Iris pigment epithelial cell (primary cell): ENCODE measurements at regions not wholly inside any gene's neighbourhood (a gene's known extent, or its start where the extent isn't known, plus 50 kb on each side); places are given as distances from the start of the nearest gene placed in this dataset.

Experiments
- DNase-seq: peaks from one replicate; pipeline ENCODE4 v3.0.0-alpha.2; 2011; ENCODE audit warnings: low read depth

DNA sequence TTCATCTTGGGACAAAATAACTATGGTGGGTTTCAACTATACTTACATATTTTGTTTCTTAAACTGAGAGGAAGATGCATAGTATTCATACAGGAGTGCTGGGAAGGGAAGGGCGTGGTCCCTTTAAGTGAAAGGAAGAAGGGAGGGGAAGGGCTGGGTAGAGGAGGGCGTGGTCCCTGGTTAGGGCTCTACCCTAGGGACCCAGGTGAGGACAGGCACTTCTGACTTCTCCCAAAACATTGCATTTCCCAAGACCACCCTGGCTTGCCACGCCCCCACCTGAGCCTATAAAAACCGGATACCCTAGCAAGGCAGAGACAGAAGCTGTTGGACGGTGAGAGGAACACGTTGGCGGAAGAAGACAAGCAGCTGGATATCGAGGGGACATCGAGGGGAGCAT is 157.6 kb upstream of the PLXNA4 start:
- DNase-seq, result no peak

DNA sequence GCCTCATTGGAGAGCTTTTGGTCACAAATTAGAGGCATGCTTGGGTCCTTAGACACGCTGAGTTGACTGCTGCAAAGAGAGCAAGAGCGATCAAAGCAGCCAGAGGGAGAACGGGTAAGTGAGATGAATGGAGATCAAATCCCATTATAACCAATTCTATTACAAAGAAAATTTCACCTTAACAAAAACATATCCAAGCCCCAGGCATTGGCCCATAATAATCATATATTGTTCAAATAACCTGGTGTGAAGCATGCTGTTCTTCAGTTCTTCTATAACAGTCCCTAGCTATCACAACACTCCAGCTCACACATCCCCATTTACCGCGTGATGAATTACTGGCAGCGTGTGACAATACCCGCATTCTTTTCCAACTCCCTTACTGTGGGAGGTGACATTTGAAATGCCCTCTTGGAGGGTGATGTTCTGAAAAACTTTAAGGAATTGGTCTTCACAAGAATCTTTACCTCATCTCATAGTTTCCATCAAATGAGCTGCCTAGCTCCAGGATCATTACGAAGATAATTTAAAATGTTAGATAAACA is 156.1 kb upstream of the PLXNA4 start:
- DNase-seq, result no peak

DNA sequence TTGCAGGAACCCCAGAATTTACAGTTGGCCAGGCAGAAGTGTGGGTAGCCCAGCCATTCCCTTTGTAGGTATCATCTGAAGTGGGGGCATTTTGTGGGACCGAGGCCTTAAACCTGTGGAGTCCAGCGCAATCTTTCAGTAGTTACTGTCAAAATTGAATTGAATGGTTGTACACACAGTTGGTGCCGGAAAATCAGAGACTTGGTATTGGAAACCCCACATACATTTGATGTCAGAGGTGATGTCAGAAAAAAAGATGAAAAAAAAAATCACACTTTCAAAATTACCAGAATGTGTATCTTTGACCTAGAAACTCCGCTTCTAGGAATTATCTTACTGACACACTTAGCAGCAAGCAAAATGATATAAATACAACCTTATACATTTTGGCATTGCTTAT is 153.8 kb upstream of the PLXNA4 start:
- DNase-seq, result no peak

DNA sequence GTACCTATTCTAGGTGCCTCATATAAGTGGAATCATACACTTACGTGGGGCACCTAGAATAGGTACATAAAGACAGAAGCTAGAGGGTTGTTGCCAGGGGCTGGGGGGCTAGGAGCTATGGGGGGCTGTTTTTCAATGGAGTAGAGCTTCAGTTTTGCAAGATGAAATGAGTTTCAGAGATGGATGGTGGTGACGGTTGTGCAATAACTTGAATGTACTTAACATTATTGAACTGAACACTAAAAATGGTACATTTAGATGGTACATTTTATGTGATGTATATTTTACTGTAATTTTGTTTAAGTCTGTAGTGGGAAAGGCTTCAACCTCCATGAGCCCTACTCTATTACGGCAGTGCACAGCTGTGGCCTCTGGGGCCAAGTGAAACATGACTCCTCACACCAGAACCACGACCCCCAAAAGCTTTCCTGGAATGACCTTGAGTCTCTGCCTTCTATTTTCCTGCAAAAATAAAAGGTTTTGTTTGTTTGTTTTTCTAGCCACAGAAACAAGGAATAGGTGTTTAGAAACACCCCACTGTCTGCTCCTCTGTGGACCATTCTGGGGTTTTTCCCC is 147.3 kb upstream of the PLXNA4 start:
- peak; percentile 26 for DNase-seq

DNA sequence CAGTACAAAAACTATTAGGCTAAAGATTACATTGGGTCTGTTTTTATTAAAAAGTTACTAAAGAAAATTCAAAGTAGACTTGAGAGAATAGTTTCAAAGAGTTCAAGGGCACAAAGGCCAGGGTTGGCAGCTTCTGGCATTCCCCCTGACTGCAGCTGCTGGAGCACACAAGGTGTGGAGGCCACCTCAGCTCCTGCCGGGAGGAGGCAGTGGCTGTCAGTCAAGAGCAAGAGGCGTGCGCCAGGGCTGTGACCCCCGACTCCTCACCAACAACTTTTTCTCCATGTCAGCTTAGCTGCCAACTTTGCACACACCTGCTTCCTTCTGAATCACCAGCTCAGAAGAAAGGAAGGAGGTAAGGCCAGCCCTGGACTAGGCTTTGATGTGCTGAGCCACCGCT is 144.6 kb upstream of the PLXNA4 start:
- no peak for DNase-seq

DNA sequence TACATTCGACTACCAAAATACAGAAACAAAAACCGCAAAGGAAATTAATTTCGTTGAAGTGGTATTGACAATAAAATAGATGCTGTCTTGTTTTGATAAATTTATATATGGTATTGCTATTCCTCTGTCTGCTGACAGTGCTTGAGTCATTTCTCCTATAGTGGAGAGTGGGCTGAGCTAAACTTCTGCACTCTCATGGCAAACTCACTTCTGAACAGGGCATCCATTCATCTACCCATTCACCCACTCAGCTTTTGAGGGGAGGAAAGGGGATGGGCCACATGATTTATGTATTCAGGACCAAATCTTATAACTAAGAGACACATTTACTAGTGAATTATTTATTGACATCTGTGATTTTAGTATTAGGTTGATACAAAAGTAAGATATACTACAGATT is 137.6 kb upstream of the PLXNA4 start:
- no peak for DNase-seq

DNA sequence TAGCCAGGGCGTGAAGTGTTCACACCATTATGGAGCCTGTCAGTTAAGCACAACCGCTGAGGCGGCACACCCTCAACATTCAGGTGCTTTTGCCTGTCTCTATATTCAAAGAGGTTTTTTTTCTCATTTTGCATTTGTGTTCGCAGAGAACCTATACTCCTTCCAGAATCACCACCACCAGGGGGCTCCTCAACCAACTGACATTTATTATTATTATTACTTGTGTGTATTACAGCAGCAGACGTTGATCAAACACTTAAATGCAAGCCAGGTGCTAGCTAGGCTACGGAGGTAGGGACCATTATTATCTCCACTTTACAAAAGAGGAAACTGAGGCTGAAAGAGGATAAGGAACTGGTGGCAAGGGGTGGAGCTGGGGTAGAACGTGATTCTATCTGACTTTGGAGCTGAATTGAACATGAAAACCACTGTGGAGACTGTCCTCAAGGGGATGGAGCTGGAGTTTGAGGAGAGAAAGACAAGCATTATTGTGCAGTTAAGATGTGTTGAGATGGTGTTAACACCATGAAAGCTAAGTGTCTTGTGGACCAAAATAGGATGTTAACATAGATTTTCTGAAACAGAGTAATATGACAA is 133.8 kb upstream of the PLXNA4 start:
- DNase-seq, result peak; percentile 57

DNA sequence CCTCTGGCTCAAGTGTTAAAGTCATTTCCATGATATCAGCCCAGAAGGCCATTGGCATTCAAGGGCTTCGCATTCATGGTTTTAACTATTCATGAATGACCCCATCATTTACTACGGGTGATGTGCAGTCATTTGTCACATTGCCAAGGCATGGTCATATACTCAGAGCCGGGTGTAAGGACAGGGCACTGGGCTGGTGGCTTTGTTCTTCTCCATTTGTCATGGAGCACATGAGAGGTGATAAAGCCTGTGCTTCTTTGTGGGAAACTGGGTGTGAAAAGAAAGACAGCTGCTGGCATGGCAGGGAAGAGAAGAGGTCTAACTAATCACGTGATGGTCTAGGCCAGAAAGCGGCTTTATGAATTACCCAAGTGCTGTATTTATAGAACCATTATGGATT is 132.2 kb upstream of the PLXNA4 start:
- DNase-seq, result no peak

DNA sequence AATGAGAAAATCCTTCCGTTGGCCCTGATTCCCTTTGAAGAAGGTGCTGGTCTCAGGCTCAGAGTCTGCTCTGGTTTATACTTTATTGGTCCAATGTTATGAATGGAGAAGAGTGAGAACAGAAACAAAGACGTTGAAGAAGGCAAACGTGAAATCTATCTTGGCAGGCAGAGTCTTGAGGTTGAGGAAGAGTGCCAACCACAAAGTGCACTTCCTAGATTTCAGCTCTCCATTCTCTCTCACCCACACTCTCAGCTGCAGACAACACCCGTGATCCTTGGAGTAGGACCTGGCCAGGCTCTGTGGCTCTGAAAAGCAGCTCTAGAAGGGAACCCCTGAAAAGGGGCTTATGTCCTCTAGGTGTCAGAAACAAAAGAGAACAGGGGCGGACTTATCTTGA is 128.9 kb upstream of the PLXNA4 start:
- DNase-seq, result no peak

DNA sequence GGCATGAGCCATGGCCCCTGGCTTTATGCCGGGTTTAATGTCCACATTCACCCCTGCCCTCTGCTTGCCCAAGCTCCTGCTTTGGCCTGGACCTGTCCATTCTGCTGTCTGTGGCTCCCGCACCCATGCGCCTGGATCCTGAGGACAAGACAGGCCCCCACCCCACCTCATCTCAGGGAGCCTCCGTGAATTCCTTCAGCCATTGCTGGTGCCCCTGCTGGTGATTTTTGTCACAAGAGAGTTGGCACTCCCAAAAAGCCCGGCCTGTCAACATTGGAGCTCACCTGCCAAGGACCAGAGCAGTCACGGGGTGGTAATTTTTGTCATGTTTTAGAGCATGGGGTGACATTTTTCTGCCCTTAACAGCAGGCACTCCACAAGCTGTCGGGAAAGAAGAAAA is 127.5 kb upstream of the PLXNA4 start:
- DNase-seq, result no peak

DNA sequence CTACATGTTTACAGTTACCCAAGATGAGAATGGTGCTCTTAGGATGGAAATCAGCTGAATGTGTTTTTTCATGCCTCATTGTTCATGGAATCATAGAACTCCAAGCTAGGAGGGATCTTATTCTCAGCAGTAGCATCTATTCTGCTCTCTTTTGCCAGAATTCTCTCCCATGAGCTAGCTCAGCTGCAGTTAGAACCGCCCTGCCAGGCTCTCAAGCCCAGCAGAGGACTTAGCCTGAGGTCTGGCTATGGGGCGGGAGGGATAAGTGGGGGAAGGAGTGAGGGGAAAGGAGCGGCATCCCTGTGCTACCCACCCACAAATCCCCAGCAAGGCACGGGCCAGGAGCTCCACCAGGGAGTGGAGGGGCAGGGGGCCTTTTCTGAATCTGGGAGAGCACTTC is 120.7 kb upstream of the PLXNA4 start:
- no peak for DNase-seq

DNA sequence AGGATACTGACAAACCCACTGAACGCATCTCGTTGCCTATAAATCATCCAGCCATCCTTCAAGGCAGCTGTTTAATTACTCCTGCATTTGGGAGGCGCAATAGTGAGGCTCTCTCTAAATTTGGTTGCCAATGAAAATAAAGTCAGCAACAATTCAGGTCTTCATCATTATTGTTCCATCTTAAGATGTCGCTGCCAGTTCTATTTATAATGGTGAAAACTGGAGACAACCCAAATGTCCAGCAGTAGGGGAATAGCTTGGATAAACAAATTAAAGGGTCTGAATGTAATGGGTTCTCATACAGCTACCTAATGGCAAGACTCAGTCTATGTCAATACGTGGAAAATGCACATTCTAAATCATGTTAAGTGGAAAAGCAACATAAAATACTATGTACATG is 120.1 kb upstream of the PLXNA4 start:
- DNase-seq, result no peak

DNA sequence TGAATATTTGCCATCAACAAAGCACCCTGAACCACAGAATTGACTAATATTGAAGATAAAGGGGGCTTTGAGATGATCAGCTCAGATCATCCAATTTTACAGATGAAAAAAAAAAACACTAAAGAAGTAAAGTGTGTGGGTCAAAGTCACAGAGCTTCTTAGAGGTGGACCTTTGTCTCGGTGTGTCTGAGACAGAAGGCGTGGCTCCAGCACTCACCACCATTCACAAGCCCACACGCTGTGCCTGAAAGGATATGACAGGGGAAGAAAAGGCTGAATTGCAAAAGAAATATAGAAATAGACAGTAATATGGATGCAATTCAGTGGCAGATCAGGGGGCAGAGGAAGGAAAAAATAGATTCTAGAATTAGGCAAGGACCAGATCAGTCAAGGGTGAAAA is 114.9 kb upstream of the PLXNA4 start:
- DNase-seq, result no peak

DNA sequence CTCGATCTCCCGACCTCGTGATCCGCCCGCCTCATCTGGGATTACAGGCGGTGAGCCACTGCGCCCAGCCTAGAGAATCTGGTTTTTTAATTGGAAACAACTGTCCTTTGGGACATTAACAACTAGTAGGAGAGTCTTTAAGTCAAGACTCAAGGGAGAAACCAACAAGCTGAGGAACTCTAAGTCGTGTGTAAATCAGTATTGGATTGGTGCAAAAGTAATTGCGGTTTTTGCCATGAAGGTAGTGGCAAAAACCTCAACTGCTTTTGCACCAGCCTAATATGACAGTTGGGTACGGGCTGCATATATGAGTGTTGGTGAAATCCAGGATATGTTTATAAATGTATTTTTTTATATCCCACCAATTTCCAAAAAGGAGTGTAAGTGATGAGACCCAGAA is 113.9 kb upstream of the PLXNA4 start:
- DNase-seq, result no peak

DNA sequence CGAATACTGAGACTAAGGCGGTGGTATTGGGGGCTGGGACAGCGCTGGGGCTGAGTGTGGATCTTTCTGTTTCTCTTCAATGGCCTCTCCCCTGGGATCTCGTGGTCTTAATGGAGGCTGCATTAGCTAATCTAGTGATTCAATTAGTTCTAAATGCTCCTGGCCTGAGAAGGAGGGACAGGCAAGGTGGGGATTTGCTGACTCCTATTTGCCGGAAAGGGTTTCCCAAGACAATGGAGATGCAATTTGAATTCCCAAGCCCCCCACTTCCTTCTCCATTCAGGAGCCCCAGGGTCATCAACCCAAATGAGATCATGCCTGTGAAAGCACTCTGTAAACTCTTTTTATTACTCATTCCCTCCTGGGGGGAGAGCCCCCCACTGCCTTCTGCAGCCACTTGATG is 111.7 kb upstream of the PLXNA4 start:
- DNase-seq, result no peak

DNA sequence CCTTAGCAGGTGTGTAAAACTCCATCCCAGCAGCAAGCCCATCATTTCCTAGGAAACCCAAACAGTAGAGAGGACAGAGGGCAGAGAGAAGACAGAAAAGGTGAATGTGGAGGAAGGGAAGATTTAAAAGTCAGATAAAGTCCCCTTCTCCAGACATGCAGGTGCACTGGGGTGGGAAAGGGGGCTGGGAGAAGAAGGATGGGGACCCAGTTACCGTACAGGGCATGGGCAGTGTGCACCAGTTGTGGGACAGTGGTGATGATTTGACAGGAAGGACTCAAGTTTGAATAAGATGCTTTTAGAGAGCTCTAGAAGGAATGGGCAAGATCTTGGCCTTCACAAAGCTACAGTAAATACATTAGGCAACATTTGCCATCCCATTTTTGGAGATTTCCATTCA is 110.7 kb upstream of the PLXNA4 start:
- DNase-seq, result no peak

DNA sequence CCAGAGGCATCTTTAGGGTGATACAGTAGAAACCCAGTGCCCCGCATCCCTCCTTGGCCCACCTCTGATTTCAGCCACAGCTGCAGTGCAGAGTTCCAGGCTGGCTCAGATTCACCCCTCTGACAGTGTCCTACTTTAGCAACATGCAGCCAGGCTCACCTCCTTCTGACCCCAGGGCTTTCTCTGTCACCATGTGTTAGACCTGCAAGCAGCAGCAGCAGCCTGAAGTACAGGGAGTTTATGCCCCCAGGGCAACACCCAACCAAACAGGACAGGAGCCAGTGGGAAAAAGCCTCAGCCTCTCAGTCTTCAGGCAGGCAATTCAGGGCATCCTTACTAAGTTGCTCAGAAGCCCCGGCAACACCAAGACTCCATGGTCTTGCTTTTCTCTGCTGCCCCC is 109.0 kb upstream of the PLXNA4 start:
- DNase-seq, result no peak

DNA sequence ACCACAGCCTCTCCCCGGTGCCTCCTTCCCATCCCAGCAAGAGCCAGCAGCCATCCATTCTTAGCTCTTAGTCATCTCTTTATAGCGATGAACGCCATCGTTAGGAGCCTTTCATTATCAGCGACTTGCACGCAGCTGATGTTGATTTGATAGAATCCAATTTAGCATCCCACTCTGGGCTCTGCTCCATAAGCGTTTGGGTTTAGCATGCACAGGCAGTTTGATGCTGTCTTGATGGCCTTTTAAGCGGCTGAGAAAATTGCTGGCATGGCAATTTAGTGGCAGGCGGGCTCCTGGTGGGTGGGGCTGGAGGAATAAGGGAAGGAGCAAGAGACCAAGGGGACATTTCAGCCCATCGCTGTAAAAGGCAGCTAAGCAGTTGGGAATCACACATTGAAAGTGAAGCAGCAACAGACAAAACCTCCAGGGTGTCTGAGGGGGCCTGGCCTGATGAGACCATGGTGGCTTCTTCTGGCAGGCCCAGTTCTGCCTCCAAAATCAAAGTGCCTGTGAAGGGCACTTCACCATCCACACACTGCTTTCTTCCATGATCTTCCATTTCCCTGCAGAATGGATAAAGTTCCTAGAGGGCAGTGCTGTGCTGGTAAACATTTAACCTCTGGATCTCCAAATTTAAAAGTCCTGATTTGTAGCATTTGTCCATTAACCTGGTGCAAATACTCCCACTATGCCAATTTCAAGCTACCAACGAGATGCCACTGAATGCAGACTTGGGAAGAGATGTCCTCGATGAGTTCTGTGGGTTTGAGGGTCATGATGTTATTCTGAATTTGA is 107.8 kb upstream of the PLXNA4 start:
- no peak for DNase-seq

DNA sequence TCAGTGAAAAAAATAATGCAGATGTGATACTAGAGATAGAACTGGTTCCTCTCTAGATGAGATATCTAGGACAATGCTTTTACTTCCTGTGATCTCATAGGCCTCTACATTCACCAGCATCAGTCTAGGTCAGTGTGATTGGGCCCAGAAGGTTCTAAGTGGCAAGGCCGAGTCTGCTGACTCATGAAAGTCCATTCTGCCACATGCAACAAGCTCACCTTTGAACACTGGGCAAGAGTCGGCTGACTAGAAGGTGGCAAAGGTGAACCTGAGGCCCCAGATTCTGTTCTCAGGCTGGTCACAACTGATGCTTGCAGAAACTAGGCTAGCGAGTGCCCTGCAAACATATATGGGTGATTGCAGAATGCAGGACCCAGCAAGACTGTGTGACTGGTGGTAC is 105.7 kb upstream of the PLXNA4 start:
- no peak for DNase-seq

DNA sequence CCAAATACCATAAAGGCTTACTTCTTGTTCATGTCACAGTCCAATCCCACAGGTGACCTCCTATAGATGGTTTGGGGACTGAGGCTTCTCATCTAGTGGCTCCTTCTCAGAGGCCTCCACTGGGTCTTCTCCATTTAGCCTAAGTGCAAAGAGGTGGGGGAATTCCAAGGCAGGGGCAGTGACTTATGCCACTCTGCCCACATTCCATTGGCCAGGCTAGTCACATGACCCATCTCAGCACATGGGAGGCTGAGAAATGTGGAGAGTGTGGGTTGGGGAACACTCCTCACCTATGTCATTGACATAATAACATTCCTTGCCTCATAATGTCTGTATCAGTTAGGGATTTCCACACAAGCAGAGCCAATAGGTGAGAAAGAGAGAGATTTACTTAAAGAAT is 104.3 kb upstream of the PLXNA4 start:
- DNase-seq, result no peak

DNA sequence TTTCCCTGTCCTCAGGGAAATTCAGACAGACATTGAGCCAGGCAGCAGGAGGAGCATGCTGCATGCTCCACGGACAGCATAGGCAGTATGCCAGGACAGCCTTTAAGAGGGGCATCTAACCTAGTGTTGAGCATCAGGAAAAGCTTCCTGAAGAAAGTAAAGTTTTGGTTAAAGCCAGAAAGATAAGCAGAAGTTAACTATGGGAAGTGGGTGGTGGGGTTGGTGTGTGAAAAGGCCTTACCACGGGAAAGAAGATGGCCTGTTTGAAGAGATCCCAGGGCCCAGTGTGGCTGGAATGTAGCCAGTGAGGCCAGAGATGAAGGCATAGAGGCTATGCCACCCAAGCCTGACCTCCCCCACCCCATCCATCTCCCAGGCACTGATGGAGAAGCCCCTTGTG is 102.4 kb upstream of the PLXNA4 start:
- no peak for DNase-seq

DNA sequence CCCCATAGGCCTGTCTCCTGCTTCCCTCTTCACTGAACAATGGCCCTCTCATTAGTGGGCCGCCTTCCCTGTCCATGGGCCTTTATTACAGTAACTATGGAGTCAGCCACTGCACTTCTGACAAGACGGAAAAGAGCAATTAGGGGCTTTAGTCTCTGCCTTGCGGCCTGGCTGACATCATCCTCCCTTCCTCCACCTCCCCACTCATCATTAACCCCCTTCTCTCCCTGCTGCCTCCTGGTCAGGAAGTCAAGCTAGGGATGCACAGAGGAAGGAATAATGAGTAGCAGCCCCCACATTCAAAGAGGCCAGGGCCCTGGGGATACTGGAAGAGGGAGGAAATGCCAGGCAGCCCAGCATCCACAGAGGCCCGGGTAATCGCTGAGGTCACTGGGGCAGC is 101.6 kb upstream of the PLXNA4 start:
- no peak for DNase-seq

DNA sequence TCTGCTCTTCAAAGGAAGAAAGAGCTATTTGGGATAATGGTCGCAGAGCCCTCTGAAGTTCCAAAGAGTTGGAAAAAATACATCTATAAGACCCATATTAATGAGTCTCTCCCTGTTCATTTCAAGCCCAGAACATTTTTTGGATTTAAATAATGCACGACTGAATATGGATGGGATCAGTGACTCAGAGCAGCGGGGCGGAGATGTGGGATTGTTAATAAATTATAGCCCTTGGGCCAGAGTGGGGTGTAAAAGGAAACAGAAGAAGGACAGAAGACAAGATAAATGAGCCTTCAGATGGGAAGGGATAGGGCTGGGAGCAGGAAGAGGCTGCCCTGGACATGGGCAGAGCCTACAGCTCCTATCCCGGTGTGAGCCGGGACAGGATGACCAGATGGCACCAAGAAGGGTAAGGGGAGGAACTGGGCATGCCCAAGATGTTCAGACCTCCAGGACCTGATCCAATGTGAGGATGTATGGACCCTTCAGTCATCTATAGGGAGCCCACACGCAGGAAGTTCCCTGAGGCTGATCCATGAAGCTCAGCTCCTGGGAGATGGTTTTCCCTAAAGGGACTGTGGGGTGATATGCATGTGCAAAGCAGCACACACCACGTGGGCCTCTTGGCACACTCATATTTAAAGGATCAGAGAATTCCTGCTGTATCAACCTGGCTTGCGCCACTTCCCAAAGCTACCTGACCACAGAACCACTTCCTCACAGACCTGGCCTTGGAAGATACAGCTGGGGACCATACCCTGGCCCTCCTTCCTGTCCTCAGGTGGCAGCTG is 96.1 kb upstream of the PLXNA4 start:
- DNase-seq, result no peak
